H1 (cell line): ENCODE measurements at regions not wholly inside any gene's neighbourhood (a gene's known extent, or its start where the extent isn't known, plus 50 kb on each side); places are given as distances from the start of the nearest gene placed in this dataset.

Experiments used
- CTCF ChIA-PET: fragments of 300-600 bp; sonication (Branson Sonifier 250); formaldehyde crosslinking; loops from one replicate; lab custom pipeline; 2021; ENCODE audit not compliant: partially characterized antibody; lab: Charles Lee
- POLR2A ChIA-PET: fragments of 300-600 bp; sonication (Branson Sonifier 250); formaldehyde crosslinking; loops from one replicate; lab custom pipeline; 2021; ENCODE audit warnings: inconsistent platforms; ENCODE audit not compliant: partially characterized antibody; lab: Charles Lee
- DNase-seq, 2 experiments: peaks; one replicate each; pipeline versions ENCODE4 v3.0.0 to v3.0.0-alpha.2; 2010 to 2022; ENCODE audit warnings: low spot score in 2 of 2, low read depth in 1 of 2, mixed read lengths in 1 of 2
- FAIRE-seq: peaks from 2 replicates; lab custom pipeline; 2011; peaks lifted over from hg19 to GRCh38; lab: Jason Lieb, UNC
- H2AFZ ChIP-seq: 2 replicates; pipeline ENCODE4 v1.8.1; 2012; ENCODE audit warnings: low read length, inconsistent platforms
- H2AK5ac ChIP-seq: 2 replicates; pipeline ENCODE4 v1.6.1; 2013; ENCODE audit warnings: low read depth, low read length
- H2BK120ac ChIP-seq: replicated peaks from 2 replicates; pipeline ENCODE3; 2013; ENCODE audit warnings: low read depth, low read length, inconsistent platforms
- H2BK12ac ChIP-seq: 2 replicates; pipeline ENCODE4 v1.6.1; 2013; ENCODE audit warnings: low read depth, low read length
- H2BK15ac ChIP-seq: 2 replicates; pipeline ENCODE4 v1.6.1; 2013; ENCODE audit warnings: low read length
- H2BK20ac ChIP-seq: 2 replicates; pipeline ENCODE4 v1.6.1; 2013; ENCODE audit warnings: low read length
- H2BK5ac ChIP-seq: 2 replicates; pipeline ENCODE4 v1.6.1; 2013; ENCODE audit warnings: low read depth, low read length
- H3K14ac ChIP-seq: 2 replicates; pipeline ENCODE4 v1.6.1; 2013; ENCODE audit warnings: inconsistent platforms; ENCODE audit not compliant: insufficient read length
- H3K18ac ChIP-seq: 2 replicates; pipeline ENCODE4 v1.6.1; 2013; ENCODE audit warnings: low read length; ENCODE audit errors: extremely low read depth
- H3K23ac ChIP-seq: 2 replicates; pipeline ENCODE4 v1.6.1; 2013; ENCODE audit warnings: inconsistent platforms; ENCODE audit not compliant: insufficient read length
- H3K23me2 ChIP-seq: 2 replicates; pipeline ENCODE4 v1.6.1; 2013; ENCODE audit warnings: low read depth, low read length
- H3K27ac ChIP-seq: 2 replicates; pipeline ENCODE4 v1.6.1; 2011; ENCODE audit warnings: low read depth, low read length, inconsistent platforms
- H3K27me3 ChIP-seq, 4 experiments: replicated peaks in 1 of 4; 1 replicate in 1 of 4; 2 replicates in 3 of 4; pipeline versions ENCODE4 v1.6.1 to v1.8.1; 2011 to 2013; ENCODE audit warnings: low read length in 3 of 4, mild to moderate bottlenecking in 3 of 4, inconsistent platforms in 2 of 4, mixed read lengths in 2 of 4, moderate library complexity in 1 of 4; ENCODE audit not compliant: control insufficient read depth in 3 of 4, insufficient read depth in 3 of 4; ENCODE audit errors: extremely low read depth in 1 of 4
- H3K36me3 ChIP-seq, 4 experiments: 2 replicates each; pipeline versions ENCODE4 v1.6.1 to v1.8.1; 2011 to 2013; ENCODE audit warnings: mild to moderate bottlenecking in 4 of 4, low read length in 3 of 4, moderate library complexity in 2 of 4, control low read depth in 1 of 4, inconsistent platforms in 1 of 4; ENCODE audit not compliant: insufficient read depth in 4 of 4, control insufficient read depth in 2 of 4
- H3K4ac ChIP-seq: replicated peaks from 2 replicates; pipeline ENCODE3; 2013; ENCODE audit warnings: low read length, low read depth, mixed read lengths, inconsistent platforms; ENCODE audit not compliant: insufficient read length
- H3K4me1 ChIP-seq, 4 experiments: replicated peaks in 1 of 4; 1 replicate in 1 of 4; 2 replicates in 3 of 4; pipeline versions ENCODE4 v1.6.1 to v1.8.1; 2011 to 2013; ENCODE audit warnings: low read length in 3 of 4, inconsistent platforms in 2 of 4, mixed read lengths in 1 of 4; ENCODE audit not compliant: insufficient read depth in 4 of 4, control insufficient read depth in 3 of 4
- H3K4me2 ChIP-seq, 2 experiments: 2 replicates each; pipeline versions ENCODE4 v1.6.1 to v1.8.1; 2011 to 2013; ENCODE audit warnings: low read depth in 2 of 2, low read length in 2 of 2, control low read depth in 1 of 2, inconsistent platforms in 1 of 2, mild to moderate bottlenecking in 1 of 2; ENCODE audit not compliant: insufficient read depth in 1 of 2
- H3K4me3 ChIP-seq, 4 experiments: fragments of 200-600, 300-600 bp in 1 of 4; sonication (generic), shearing (Covaris generic), sonication (Bioruptor Twin) in 1 of 4; 2 replicates each; pipeline versions ENCODE4 v1.5.1 to v1.8.1; 2011 to 2016; ENCODE audit warnings: low read length in 4 of 4, low read depth in 3 of 4, control low read depth in 2 of 4, inconsistent platforms in 2 of 4, mild to moderate bottlenecking in 2 of 4, mixed read lengths in 1 of 4, moderate library complexity in 1 of 4; ENCODE audit not compliant: insufficient read depth in 2 of 4; ENCODE audit errors: extremely low read depth in 1 of 4
- H3K56ac ChIP-seq: replicated peaks from 2 replicates; pipeline ENCODE3; 2013; ENCODE audit warnings: low read depth, mild to moderate bottlenecking, mixed read lengths, low read length, inconsistent platforms; ENCODE audit not compliant: insufficient read length
- H3K79me1 ChIP-seq: 2 replicates; pipeline ENCODE4 v1.6.1; 2013; ENCODE audit warnings: low read depth, low read length, control low read depth
- H3K79me2 ChIP-seq, 2 experiments: 2 replicates each; pipeline versions ENCODE4 v1.6.1 to v1.8.1; 2012 to 2013; ENCODE audit warnings: low read length in 2 of 2, mild to moderate bottlenecking in 2 of 2, inconsistent platforms in 1 of 2; ENCODE audit not compliant: insufficient read depth in 2 of 2, control insufficient read depth in 1 of 2
- H3K9ac ChIP-seq, 4 experiments: replicated peaks in 1 of 4; 1 replicate in 1 of 4; 2 replicates in 3 of 4; pipeline versions ENCODE4 v1.6.1 to v1.8.1; 2011 to 2013; ENCODE audit warnings: low read depth in 3 of 4, low read length in 3 of 4, control low read depth in 2 of 4, mild to moderate bottlenecking in 2 of 4, moderate library complexity in 2 of 4, inconsistent platforms in 1 of 4; ENCODE audit errors: extremely low read depth in 1 of 4
- H3K9me3 ChIP-seq, 2 experiments: 2 replicates each; pipeline versions ENCODE4 v1.6.1 to v1.8.1; 2012 to 2013; ENCODE audit warnings: mild to moderate bottlenecking in 2 of 2, moderate library complexity in 2 of 2, control low read depth in 1 of 2, inconsistent platforms in 1 of 2, low read depth in 1 of 2, low read length in 1 of 2, mixed read lengths in 1 of 2; ENCODE audit not compliant: insufficient read depth in 2 of 2
- H4K20me1 ChIP-seq, 2 experiments: replicated peaks in 1 of 2; 2 replicates each; pipeline versions ENCODE3 to v1.8.1; 2011 to 2013; ENCODE audit warnings: inconsistent platforms in 2 of 2, low read length in 2 of 2, mild to moderate bottlenecking in 1 of 2; ENCODE audit not compliant: insufficient read depth in 2 of 2, control insufficient read depth in 1 of 2
- H4K5ac ChIP-seq: 2 replicates; pipeline ENCODE4 v1.6.1; 2013; ENCODE audit warnings: low read length, low read depth, mixed read lengths, inconsistent platforms; ENCODE audit not compliant: insufficient read length
- H4K8ac ChIP-seq: 2 replicates; pipeline ENCODE4 v1.8.0; 2013; ENCODE audit warnings: mild to moderate bottlenecking, moderate library complexity, low read length, inconsistent platforms; ENCODE audit not compliant: insufficient read depth; ENCODE audit errors: extremely low read depth
- H4K91ac ChIP-seq: replicated peaks from 2 replicates; pipeline ENCODE3; 2013; ENCODE audit warnings: low read length, mixed read lengths, inconsistent platforms; ENCODE audit not compliant: insufficient read length
- RBBP5 ChIP-seq: IDR thresholded peaks from 2 replicates; pipeline ENCODE4 v1.7.1; 2012; ENCODE audit warnings: low read depth, mild to moderate bottlenecking, inconsistent platforms, low read length, moderate library complexity, borderline replicate concordance
- WGBS, 2 experiments: shearing (Covaris generic) in 1 of 2; methylation state at CpG; one replicate each; pipeline versions ENCODE4 v1.1.6 to v1.1.7; 2013 to 2015; ENCODE audit warnings: low lambda C conversion rate in 2 of 2, mixed read lengths in 2 of 2, inconsistent platforms in 1 of 2, low coverage in 1 of 2, missing lambda C conversion rate in 1 of 2; ENCODE audit not compliant: insufficient replicate concordance in 2 of 2, insufficient coverage in 1 of 2, insufficient read length in 1 of 2; ENCODE audit errors: extremely low coverage in 1 of 2, missing lambda C conversion rate in 1 of 2; 5-methylcytosine and 5-hydroxymethylcytosine counted together

GRCh38 chr15:91520850-91521249 lies 332.7 kb upstream of the SLCO3A1 start:
- H3K4me2 ChIP-seq, result no peak overlapping the region
- H3K9ac ChIP-seq, result no peak overlapping the region
- no peak overlapping the region for H3K4me3 ChIP-seq
- H2BK12ac ChIP-seq, result no peak overlapping the region
- no peak overlapping the region for H3K56ac ChIP-seq
- no peak overlapping the region for H2AK5ac ChIP-seq
- peaks cover 9 to 12% of the 10 kb centered on the region in 2 experiments; a peak in 3 of 4 replicates for H3K9me3 ChIP-seq
- POLR2A ChIA-PET, result no interaction called here
- no peak overlapping the region for H2BK5ac ChIP-seq
- no peaks in the 10 kb centered on the region for H3K79me2 ChIP-seq
- CTCF ChIA-PET, result interaction anchor here (1.0 to 1.2 kb wide), 3 partner anchors 12 to 222 kb away, joined by 3 to 5 read pairs (median 4); no protein-coding TSS in a partner anchor
- no peak overlapping the region for H3K27ac ChIP-seq
- H3K27me3 ChIP-seq, result no peaks in the 10 kb centered on the region
- no peak overlapping the region for H2BK15ac ChIP-seq
- no peak for FAIRE-seq
- no peak for TF ChIP-seq RBBP5
- H3K79me1 ChIP-seq, result no peaks in the 10 kb centered on the region
- no peak overlapping the region for H2BK20ac ChIP-seq
- H2AFZ ChIP-seq, result no peak overlapping the region
- no peak overlapping the region for H3K14ac ChIP-seq
- no peak for DNase-seq
- no peaks in the 10 kb centered on the region for H4K20me1 ChIP-seq
- H3K18ac ChIP-seq, result no peak overlapping the region
- no peak overlapping the region for H4K8ac ChIP-seq
- 86% methylated on average over 4 of the region's 4 CpGs; no CpG with 5 or more reads in 1 of the 2 experiments for WGBS, 2 experiments
- no peak overlapping the region for H3K23ac ChIP-seq
- H3K4ac ChIP-seq, result no peak overlapping the region
- no peaks in the 10 kb centered on the region for H3K23me2 ChIP-seq
- no peak overlapping the region for H4K91ac ChIP-seq
- no peak overlapping the region for H2BK120ac ChIP-seq
- H3K4me1 ChIP-seq, result no peaks in the 10 kb centered on the region
- H4K5ac ChIP-seq, result no peak overlapping the region
- no peaks in the 10 kb centered on the region for H3K36me3 ChIP-seq
